HepG2 (cell line): ENCODE measurements at regions not wholly inside any gene's neighbourhood (a gene's known extent, or its start where the extent isn't known, plus 50 kb on each side); places are given as distances from the start of the nearest gene placed in this dataset.

ENCODE experiments used
- ATAC-seq: fragments of 200-7000 bp; cut with Tn5 transposase; 3 replicates; pipeline ENCODE4 v1.9.1; 2020; ENCODE audit warnings: mild to moderate bottlenecking, moderate library complexity
- BruUV-seq: library from RNA; stranded (reverse); fragments of 400-500 nt; replicated peaks from 2 replicates; lab custom pipeline; 2021; lab: Mats Ljungman, UMichigan
- CTCF ChIA-PET: fragments of 300-600 bp; formaldehyde crosslinking; extraction: SDS; loops from one replicate; lab custom pipeline; 2021; ENCODE audit warnings: low total read pairs, inconsistent platforms, low intra/inter-chr PET ratio; lab: Yijun Ruan, JAX
- POLR2A ChIA-PET: fragments of 350-600 bp; sonication (Branson Sonifier 250); formaldehyde crosslinking; loops from one replicate; lab custom pipeline; 2020; ENCODE audit warnings: antibody characterized with exemption, inconsistent platforms; lab: Yijun Ruan, JAX
- DNase-seq: peaks from one replicate; pipeline ENCODE4 v3.0.0-alpha.2; 2015; ENCODE audit warnings: low spot score
- FAIRE-seq: peaks from 3 replicates; lab custom pipeline; 2011; peaks lifted over from hg19 to GRCh38; lab: Jason Lieb, UNC
- H2AFZ ChIP-seq: one replicate; pipeline ENCODE4 v1.6.1; 2011; ENCODE audit warnings: low read length, inconsistent platforms
- H3K27ac ChIP-seq: fragments of 300-600 bp; 3 replicates; pipeline ENCODE4 v1.8.0; 2011; ENCODE audit warnings: mixed run types, mild to moderate bottlenecking, mixed read lengths, low read length, inconsistent platforms; ENCODE audit not compliant: insufficient read depth; ENCODE audit errors: extremely low read length
- H3K27me3 ChIP-seq, 2 experiments: fragments of 200-600 bp in 1 of 2; 2 replicates in 1 of 2; 3 replicates in 1 of 2; pipeline versions ENCODE4 v1.6.0 to v1.8.0; 2011; ENCODE audit warnings: low read length in 2 of 2, mild to moderate bottlenecking in 2 of 2, moderate library complexity in 2 of 2, inconsistent platforms in 1 of 2; ENCODE audit not compliant: insufficient read depth in 2 of 2, control insufficient read depth in 1 of 2
- H3K36me3 ChIP-seq, 2 experiments: fragments of 200-600 bp in 1 of 2; replicated peaks in 1 of 2; 2 replicates in 1 of 2; 3 replicates in 1 of 2; pipeline versions ENCODE4 v1.5.1 to v1.8.0; 2011; ENCODE audit warnings: low read length in 2 of 2, inconsistent platforms in 1 of 2; ENCODE audit not compliant: insufficient read depth in 2 of 2, control insufficient read depth in 1 of 2
- H3K4me1 ChIP-seq: 2 replicates; pipeline ENCODE4 v1.5.1; 2012; ENCODE audit warnings: low read length, inconsistent platforms; ENCODE audit not compliant: insufficient read depth
- H3K4me2 ChIP-seq: 2 replicates; pipeline ENCODE4 v1.6.0; 2011; ENCODE audit warnings: low read depth, low read length, inconsistent platforms
- H3K4me3 ChIP-seq, 3 experiments: fragments of 200-600 bp in 1 of 3; sonication (generic), shearing (Covaris generic) in 1 of 3; replicated peaks in 1 of 3; 2 replicates each; pipeline ENCODE4 v1.5.1; 2011 to 2016; ENCODE audit warnings: low read length in 3 of 3, inconsistent platforms in 2 of 3, low read depth in 2 of 3, mild to moderate bottlenecking in 2 of 3, control low read depth in 1 of 3, mixed read lengths in 1 of 3; ENCODE audit not compliant: insufficient read depth in 1 of 3
- H3K79me2 ChIP-seq: one replicate; pipeline ENCODE4 v1.6.1; 2011; ENCODE audit warnings: low read length, inconsistent platforms; ENCODE audit not compliant: insufficient read depth
- H3K9ac ChIP-seq: 2 replicates; pipeline ENCODE4 v1.6.0; 2011; ENCODE audit warnings: mild to moderate bottlenecking, low read depth, low read length, inconsistent platforms; ENCODE audit not compliant: insufficient read depth
- H3K9me3 ChIP-seq: 2 replicates; pipeline ENCODE4 v1.5.1; 2012; ENCODE audit warnings: mild to moderate bottlenecking, low read length
- H4K20me1 ChIP-seq: 2 replicates; pipeline ENCODE4 v1.6.0; 2011; ENCODE audit warnings: inconsistent platforms, mild to moderate bottlenecking, low read length, moderate library complexity; ENCODE audit not compliant: insufficient read depth
- BCL6 ChIP-seq: IDR thresholded peaks from 2 replicates; pipeline ENCODE4 v1.6.1; 2016; ENCODE audit warnings: missing genetic modification reagents, missing compliant biosample characterization
- STAT5B ChIP-seq: sonication (generic); formaldehyde crosslinking; IDR thresholded peaks from 2 replicates; pipeline ENCODE4 v1.4.0; 2020; ENCODE audit warnings: missing genetic modification reagents
- TEAD2 ChIP-seq: sonication (generic); formaldehyde crosslinking; IDR thresholded peaks from 2 replicates; pipeline ENCODE4 v1.9.0; 2021; ENCODE audit warnings: missing genetic modification reagents
- ZNF160 ChIP-seq: sonication (generic); formaldehyde crosslinking; IDR thresholded peaks from 2 replicates; pipeline ENCODE4 v1.8.0; 2022; ENCODE audit warnings: mild to moderate bottlenecking, inconsistent platforms, missing genetic modification reagents
- ZNF546 ChIP-seq: sonication (generic); formaldehyde crosslinking; conservative IDR thresholded peaks from 2 replicates; pipeline ENCODE4 v1.8.1; 2023; ENCODE audit warnings: mild to moderate bottlenecking, missing genetic modification reagents
- ZNF558 ChIP-seq: sonication (generic); formaldehyde crosslinking; IDR thresholded peaks from 2 replicates; pipeline ENCODE4 v1.9.0; 2022; ENCODE audit warnings: mild to moderate bottlenecking, missing genetic modification reagents, borderline replicate concordance
- WGBS: methylation state at CpG from one replicate; pipeline ENCODE4 v1.1.6; 2017; ENCODE audit warnings: low lambda C conversion rate; 5-methylcytosine and 5-hydroxymethylcytosine counted together
- in situ Hi-C: cut with HindIII; loops from 2 replicates; pipeline ENCODE4 v1.10.0; 2017; ENCODE audit warnings: low pct_unique_long_range_greater_than_20kb; ENCODE audit not compliant: extremely low pct_ligation_motif_present
- intact Hi-C: fragments of 100-400 bp; cut with micrococcal nuclease; formaldehyde crosslinking; loops from one replicate; pipeline ENCODE4 v1.10.0; 2022; ENCODE audit not compliant: unreplicated experiment
- TF ChIP-seq, protein P1 (sequence below): sonication (generic); formaldehyde crosslinking; IDR thresholded peaks from 2 replicates; pipeline ENCODE4 v1.4.0; 2020; ENCODE audit warnings: missing genetic modification reagents, borderline replicate concordance
- TF ChIP-seq, protein P2 (sequence below): sonication (generic); formaldehyde crosslinking; IDR thresholded peaks from 2 replicates; pipeline ENCODE4 v1.4.0; 2020; ENCODE audit warnings: missing genetic modification reagents
- TF ChIP-seq, protein P3 (sequence below): sonication (generic); formaldehyde crosslinking; IDR thresholded peaks from 2 replicates; pipeline ENCODE4 v1.4.0; 2020; ENCODE audit warnings: mild to moderate bottlenecking, low read depth, missing genetic modification reagents

DNA sequence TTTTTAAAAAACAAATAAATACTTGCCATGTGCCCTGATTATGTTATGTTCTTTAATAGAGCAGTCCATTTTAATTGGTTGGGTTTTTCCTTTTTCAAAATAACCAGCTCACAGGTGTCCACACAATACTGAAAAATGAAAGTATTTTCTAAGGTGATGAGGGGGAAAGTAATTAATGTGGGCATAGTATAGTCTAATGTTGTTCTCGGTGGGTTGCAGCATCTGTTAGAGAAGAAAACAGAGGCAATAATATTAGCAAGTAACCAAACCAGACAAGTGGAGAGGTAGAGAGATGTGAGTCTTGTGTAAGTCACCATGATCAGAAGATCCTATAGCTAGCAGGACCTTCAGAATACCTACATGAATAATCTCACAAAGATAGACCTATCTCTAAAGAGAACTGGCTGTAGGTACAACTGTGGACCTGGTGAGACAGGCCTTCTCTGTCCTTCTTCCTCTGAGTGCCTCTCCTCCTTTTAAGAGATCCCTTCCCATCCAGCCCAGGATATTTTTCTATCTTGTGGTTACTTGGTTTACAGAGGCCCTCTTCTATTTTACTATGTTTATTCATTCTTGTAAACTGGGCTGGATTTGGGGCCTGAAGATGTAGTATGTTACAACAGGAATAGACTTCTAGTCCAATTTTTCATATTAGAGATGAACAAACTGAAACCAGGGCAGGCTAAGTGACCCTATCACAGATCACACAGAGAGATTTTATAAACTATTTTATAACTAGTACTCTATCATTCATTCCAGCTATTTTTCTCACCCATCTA lies 67.1 kb upstream of the MSTN start:
- Histone ChIP-seq H2AFZ (no peak overlapping the region), H3K4me3 (no peak overlapping the region), H3K79me2 (no peaks in the 10 kb centered on the region), H3K9me3 (0 out of 2 replicates have a peak, but pooled peaks cover 4% of the 10 kb centered on the region), H3K4me1 (no peaks in the 10 kb centered on the region), H4K20me1 (no peaks in the 10 kb centered on the region), H3K4me2 (no peak overlapping the region), H3K9ac (no peak overlapping the region), H3K27me3 (0 out of 5 replicates have a peak, but pooled peaks cover 0 to 3% of the 10 kb centered on the region in 2 experiments), H3K36me3 (no peaks in the 10 kb centered on the region), H3K27ac (no peak overlapping the region)
- ATAC-seq: no peak
- TF ChIP-seq ZNF558 (CRISPR knock-in tag) (no peak), ZNF546 (CRISPR knock-in tag) (no peak), TEAD2 (CRISPR knock-in tag) (no peak), ZNF160 (CRISPR knock-in tag) (no peak), BCL6 (no peak), STAT5B (no peak)
- TF ChIP-seq, protein P1, sequence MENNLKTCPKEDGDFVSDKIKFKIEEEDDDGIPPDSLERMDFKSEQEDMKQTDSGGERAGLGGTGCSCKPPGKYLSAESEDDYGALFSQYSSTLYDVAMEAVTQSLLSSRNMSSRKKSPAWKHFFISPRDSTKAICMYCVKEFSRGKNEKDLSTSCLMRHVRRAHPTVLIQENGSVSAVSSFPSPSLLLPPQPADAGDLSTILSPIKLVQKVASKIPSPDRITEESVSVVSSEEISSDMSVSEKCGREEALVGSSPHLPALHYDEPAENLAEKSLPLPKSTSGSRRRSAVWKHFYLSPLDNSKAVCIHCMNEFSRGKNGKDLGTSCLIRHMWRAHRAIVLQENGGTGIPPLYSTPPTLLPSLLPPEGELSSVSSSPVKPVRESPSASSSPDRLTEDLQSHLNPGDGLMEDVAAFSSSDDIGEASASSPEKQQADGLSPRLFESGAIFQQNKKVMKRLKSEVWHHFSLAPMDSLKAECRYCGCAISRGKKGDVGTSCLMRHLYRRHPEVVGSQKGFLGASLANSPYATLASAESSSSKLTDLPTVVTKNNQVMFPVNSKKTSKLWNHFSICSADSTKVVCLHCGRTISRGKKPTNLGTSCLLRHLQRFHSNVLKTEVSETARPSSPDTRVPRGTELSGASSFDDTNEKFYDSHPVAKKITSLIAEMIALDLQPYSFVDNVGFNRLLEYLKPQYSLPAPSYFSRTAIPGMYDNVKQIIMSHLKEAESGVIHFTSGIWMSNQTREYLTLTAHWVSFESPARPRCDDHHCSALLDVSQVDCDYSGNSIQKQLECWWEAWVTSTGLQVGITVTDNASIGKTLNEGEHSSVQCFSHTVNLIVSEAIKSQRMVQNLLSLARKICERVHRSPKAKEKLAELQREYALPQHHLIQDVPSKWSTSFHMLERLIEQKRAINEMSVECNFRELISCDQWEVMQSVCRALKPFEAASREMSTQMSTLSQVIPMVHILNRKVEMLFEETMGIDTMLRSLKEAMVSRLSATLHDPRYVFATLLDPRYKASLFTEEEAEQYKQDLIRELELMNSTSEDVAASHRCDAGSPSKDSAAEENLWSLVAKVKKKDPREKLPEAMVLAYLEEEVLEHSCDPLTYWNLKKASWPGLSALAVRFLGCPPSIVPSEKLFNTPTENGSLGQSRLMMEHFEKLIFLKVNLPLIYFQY: no peak
- TF ChIP-seq, protein P2, sequence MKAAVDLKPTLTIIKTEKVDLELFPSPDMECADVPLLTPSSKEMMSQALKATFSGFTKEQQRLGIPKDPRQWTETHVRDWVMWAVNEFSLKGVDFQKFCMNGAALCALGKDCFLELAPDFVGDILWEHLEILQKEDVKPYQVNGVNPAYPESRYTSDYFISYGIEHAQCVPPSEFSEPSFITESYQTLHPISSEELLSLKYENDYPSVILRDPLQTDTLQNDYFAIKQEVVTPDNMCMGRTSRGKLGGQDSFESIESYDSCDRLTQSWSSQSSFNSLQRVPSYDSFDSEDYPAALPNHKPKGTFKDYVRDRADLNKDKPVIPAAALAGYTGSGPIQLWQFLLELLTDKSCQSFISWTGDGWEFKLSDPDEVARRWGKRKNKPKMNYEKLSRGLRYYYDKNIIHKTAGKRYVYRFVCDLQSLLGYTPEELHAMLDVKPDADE (CRISPR knock-in tag): no peak
- TF ChIP-seq, protein P3, sequence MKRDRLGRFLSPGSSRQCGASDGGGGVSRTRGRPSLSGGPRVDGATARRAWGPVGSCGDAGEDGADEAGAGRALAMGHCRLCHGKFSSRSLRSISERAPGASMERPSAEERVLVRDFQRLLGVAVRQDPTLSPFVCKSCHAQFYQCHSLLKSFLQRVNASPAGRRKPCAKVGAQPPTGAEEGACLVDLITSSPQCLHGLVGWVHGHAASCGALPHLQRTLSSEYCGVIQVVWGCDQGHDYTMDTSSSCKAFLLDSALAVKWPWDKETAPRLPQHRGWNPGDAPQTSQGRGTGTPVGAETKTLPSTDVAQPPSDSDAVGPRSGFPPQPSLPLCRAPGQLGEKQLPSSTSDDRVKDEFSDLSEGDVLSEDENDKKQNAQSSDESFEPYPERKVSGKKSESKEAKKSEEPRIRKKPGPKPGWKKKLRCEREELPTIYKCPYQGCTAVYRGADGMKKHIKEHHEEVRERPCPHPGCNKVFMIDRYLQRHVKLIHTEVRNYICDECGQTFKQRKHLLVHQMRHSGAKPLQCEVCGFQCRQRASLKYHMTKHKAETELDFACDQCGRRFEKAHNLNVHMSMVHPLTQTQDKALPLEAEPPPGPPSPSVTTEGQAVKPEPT (CRISPR knock-in tag): no peak
- in situ Hi-C loops (no loop called here), intact Hi-C loops (no loop called here)
- BruUV-seq: no TSS peak
- FAIRE-seq: no peak
- ChIA-PET POLR2A (no interaction called here), CTCF (no interaction called here)
- DNase-seq: no peak
- 17% methylated on average over 1 of the region's 1 CpG for whole genome bisulfite sequencing
